Liver (tissue), 8 donors: ENCODE measurements at regions not wholly inside any gene's neighbourhood (a gene's known extent, or its start where the extent isn't known, plus 50 kb on each side); places are given as distances from the start of the nearest gene placed in this dataset.

Source experiments
- DNase-seq: peaks from one replicate; pipeline ENCODE4 v3.0.0-alpha.2; 2017; ENCODE audit warnings: low spot score
- H3K27ac ChIP-seq, 2 donors: one replicate each; pipeline ENCODE4 v1.7.0; 2013; ENCODE audit warnings: inconsistent platforms in 2 of 2, low read length in 2 of 2, control low read depth in 1 of 2, low read depth in 1 of 2, mild to moderate bottlenecking in 1 of 2
- H3K27me3 ChIP-seq, 4 donors: one replicate each; pipeline versions ENCODE4 v1.6.1 to v1.7.0; 2013; ENCODE audit warnings: low read length in 3 of 4, inconsistent platforms in 1 of 4, mild to moderate bottlenecking in 1 of 4, moderate library complexity in 1 of 4; ENCODE audit not compliant: control insufficient read depth in 4 of 4, insufficient read depth in 4 of 4
- H3K36me3 ChIP-seq, 4 donors: one replicate each; pipeline versions ENCODE4 v1.6.1 to v1.7.0; 2013; ENCODE audit warnings: low read length in 3 of 4, mild to moderate bottlenecking in 3 of 4, low read depth in 1 of 4, moderate library complexity in 1 of 4; ENCODE audit not compliant: control insufficient read depth in 4 of 4, insufficient read depth in 3 of 4
- H3K4me1 ChIP-seq, 4 donors: one replicate each; pipeline versions ENCODE4 v1.6.1 to v1.7.0; 2013; ENCODE audit warnings: low read length in 3 of 4, mild to moderate bottlenecking in 3 of 4, moderate library complexity in 1 of 4; ENCODE audit not compliant: control insufficient read depth in 4 of 4, insufficient read depth in 4 of 4
- H3K4me3 ChIP-seq, 3 donors: one replicate each; pipeline versions ENCODE4 v1.6.1 to v1.7.0; 2013; ENCODE audit warnings: low read length in 3 of 3, control low read depth in 1 of 3, low read depth in 1 of 3, mild to moderate bottlenecking in 1 of 3
- H3K9ac ChIP-seq, 2 donors: one replicate each; pipeline ENCODE4 v1.7.0; 2013; ENCODE audit warnings: low read length in 2 of 2, mild to moderate bottlenecking in 2 of 2, moderate library complexity in 2 of 2, control low read depth in 1 of 2, low read depth in 1 of 2
- H3K9me3 ChIP-seq, 4 donors: one replicate each; pipeline versions ENCODE4 v1.6.1 to v1.7.0; 2013; ENCODE audit warnings: low read length in 3 of 4; ENCODE audit not compliant: control insufficient read depth in 4 of 4
- EGR1 ChIP-seq, 2 donors: IDR thresholded peaks; 2 replicates each; pipeline ENCODE4 v1.6.1; 2016 to 2018; ENCODE audit warnings: antibody characterized with exemption in 2 of 2, low read depth in 2 of 2
- FOXA1 ChIP-seq: IDR thresholded peaks from 2 replicates; pipeline ENCODE4 v1.6.1; 2016; ENCODE audit warnings: antibody characterized with exemption
- FOXA2 ChIP-seq: IDR thresholded peaks from 2 replicates; pipeline ENCODE4 v1.6.1; 2016; ENCODE audit warnings: antibody characterized with exemption
- GABPA ChIP-seq, 2 donors: IDR thresholded peaks in 1 of 2; conservative IDR thresholded peaks in 1 of 2; 2 replicates each; pipeline ENCODE4 v1.6.1; 2016; ENCODE audit warnings: antibody characterized with exemption in 2 of 2, mild to moderate bottlenecking in 1 of 2, moderate library complexity in 1 of 2
- HNF4G ChIP-seq: IDR thresholded peaks from 2 replicates; pipeline ENCODE4 v1.6.1; 2016; ENCODE audit warnings: antibody characterized with exemption
- MAX ChIP-seq: IDR thresholded peaks from 2 replicates; pipeline ENCODE4 v1.6.1; 2016; ENCODE audit warnings: antibody characterized with exemption
- NR2F2 ChIP-seq: IDR thresholded peaks from 2 replicates; pipeline ENCODE4 v1.6.1; 2016; ENCODE audit warnings: antibody characterized with exemption
- RXRA ChIP-seq, 2 donors: IDR thresholded peaks; 2 replicates each; pipeline ENCODE4 v1.6.1; 2017 to 2018; ENCODE audit warnings: antibody characterized with exemption in 2 of 2, mild to moderate bottlenecking in 1 of 2
- TAF1 ChIP-seq: conservative IDR thresholded peaks from 2 replicates; pipeline ENCODE4 v1.6.1; 2016; ENCODE audit warnings: antibody characterized with exemption, mild to moderate bottlenecking
- WGBS: extraction: QIAGEN DNeasy Blood & Tissue Kit; methylation state at CpG from one replicate; pipeline ENCODE4 v1.1.7; 2013; 5-methylcytosine and 5-hydroxymethylcytosine counted together
- TF ChIP-seq, protein P1 (sequence below): fragments of 150-350 bp; IDR thresholded peaks from 2 replicates; pipeline ENCODE4 v1.5.1; 2017; ENCODE audit warnings: improper control_type of control experiment, low read depth, low read length; ENCODE audit not compliant: missing input control
- TF ChIP-seq, protein P2 (sequence below): IDR thresholded peaks from 2 replicates; pipeline ENCODE4 v1.6.1; 2016; ENCODE audit warnings: antibody characterized with exemption
- TF ChIP-seq, protein P3 (sequence below): IDR thresholded peaks from 2 replicates; pipeline ENCODE4 v1.6.1; 2016; ENCODE audit warnings: antibody characterized with exemption
- TF ChIP-seq, protein P4 (sequence below): IDR thresholded peaks from 2 replicates; pipeline ENCODE4 v1.6.1; 2016; ENCODE audit warnings: antibody characterized with exemption, mild to moderate bottlenecking
- donor health status: healthy.
- donor health status: healthy.
- donor health status: healthy.
- donor health status: healthy.
- donor health status: healthy.

GRCh38 chr3:64387688-64388087 is 162.4 kb upstream of the PRICKLE2 start (continued):
- TF ChIP-seq, protein P1, sequence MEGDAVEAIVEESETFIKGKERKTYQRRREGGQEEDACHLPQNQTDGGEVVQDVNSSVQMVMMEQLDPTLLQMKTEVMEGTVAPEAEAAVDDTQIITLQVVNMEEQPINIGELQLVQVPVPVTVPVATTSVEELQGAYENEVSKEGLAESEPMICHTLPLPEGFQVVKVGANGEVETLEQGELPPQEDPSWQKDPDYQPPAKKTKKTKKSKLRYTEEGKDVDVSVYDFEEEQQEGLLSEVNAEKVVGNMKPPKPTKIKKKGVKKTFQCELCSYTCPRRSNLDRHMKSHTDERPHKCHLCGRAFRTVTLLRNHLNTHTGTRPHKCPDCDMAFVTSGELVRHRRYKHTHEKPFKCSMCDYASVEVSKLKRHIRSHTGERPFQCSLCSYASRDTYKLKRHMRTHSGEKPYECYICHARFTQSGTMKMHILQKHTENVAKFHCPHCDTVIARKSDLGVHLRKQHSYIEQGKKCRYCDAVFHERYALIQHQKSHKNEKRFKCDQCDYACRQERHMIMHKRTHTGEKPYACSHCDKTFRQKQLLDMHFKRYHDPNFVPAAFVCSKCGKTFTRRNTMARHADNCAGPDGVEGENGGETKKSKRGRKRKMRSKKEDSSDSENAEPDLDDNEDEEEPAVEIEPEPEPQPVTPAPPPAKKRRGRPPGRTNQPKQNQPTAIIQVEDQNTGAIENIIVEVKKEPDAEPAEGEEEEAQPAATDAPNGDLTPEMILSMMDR, result no peak
- TF ChIP-seq HNF4G, result no peak
- no peak for TF ChIP-seq MAX

DNA sequence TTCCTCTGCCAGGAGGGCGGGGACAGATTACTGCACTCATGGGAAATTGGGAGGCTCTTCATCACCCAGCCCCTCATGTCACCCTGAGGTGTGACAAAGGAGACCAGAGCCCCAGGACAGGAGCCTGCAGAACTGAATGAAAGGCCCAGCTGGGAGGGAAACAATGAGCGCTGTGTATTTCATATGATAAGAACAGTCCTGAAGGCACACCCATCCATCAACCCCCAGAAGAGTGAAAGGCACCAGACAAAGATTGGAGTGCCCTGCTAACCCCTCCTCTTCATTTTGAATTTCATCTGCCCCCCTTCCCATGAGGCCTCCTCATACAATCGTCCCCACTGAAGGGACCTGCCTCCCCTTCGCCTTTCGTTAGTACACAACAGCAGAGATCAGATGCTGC is 160.0 kb upstream of the PRICKLE2 start:
- no peak for DNase-seq
- H3K9me3 ChIP-seq, result peaks cover 0 to 4% (median 3%) of the 10 kb centered on the region in 4 donors
- TF ChIP-seq, protein P2, sequence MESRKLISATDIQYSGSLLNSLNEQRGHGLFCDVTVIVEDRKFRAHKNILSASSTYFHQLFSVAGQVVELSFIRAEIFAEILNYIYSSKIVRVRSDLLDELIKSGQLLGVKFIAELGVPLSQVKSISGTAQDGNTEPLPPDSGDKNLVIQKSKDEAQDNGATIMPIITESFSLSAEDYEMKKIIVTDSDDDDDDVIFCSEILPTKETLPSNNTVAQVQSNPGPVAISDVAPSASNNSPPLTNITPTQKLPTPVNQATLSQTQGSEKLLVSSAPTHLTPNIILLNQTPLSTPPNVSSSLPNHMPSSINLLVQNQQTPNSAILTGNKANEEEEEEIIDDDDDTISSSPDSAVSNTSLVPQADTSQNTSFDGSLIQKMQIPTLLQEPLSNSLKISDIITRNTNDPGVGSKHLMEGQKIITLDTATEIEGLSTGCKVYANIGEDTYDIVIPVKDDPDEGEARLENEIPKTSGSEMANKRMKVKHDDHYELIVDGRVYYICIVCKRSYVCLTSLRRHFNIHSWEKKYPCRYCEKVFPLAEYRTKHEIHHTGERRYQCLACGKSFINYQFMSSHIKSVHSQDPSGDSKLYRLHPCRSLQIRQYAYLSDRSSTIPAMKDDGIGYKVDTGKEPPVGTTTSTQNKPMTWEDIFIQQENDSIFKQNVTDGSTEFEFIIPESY, result no peak
- TF ChIP-seq, protein P3, sequence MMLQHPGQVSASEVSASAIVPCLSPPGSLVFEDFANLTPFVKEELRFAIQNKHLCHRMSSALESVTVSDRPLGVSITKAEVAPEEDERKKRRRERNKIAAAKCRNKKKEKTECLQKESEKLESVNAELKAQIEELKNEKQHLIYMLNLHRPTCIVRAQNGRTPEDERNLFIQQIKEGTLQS, result no peak
- TF ChIP-seq HNF4G (no peak), GABPA (IDR thresholded peaks at IDR 0.05 in 1 of 2, conservative IDR thresholded peaks at IDR 0.05 in 1 of 2) (no peak), FOXA2 (no peak), RXRA (IDR thresholded peaks at IDR 0.05) (no peak)
- TF ChIP-seq, protein P1, result no peak
- no peaks in the 10 kb centered on the region for H3K4me1 ChIP-seq
- H3K27me3 ChIP-seq, result peaks cover 0 to 3% (median 0%) of the 10 kb centered on the region in 4 donors
- no peak overlapping the region for H3K9ac ChIP-seq
- WGBS, result 88% methylated on average over 5 of the region's 5 CpGs
- no peaks in the 10 kb centered on the region for H3K36me3 ChIP-seq
- H3K4me3 ChIP-seq, result no peak overlapping the region
- no peak overlapping the region for H3K27ac ChIP-seq

- H3K9ac ChIP-seq, result no peak overlapping the region
- H3K27me3 ChIP-seq, result peaks cover 0 to 3% (median 0%) of the 10 kb centered on the region in 4 donors
- TF ChIP-seq NR2F2, result no peak
- TF ChIP-seq, protein P4, sequence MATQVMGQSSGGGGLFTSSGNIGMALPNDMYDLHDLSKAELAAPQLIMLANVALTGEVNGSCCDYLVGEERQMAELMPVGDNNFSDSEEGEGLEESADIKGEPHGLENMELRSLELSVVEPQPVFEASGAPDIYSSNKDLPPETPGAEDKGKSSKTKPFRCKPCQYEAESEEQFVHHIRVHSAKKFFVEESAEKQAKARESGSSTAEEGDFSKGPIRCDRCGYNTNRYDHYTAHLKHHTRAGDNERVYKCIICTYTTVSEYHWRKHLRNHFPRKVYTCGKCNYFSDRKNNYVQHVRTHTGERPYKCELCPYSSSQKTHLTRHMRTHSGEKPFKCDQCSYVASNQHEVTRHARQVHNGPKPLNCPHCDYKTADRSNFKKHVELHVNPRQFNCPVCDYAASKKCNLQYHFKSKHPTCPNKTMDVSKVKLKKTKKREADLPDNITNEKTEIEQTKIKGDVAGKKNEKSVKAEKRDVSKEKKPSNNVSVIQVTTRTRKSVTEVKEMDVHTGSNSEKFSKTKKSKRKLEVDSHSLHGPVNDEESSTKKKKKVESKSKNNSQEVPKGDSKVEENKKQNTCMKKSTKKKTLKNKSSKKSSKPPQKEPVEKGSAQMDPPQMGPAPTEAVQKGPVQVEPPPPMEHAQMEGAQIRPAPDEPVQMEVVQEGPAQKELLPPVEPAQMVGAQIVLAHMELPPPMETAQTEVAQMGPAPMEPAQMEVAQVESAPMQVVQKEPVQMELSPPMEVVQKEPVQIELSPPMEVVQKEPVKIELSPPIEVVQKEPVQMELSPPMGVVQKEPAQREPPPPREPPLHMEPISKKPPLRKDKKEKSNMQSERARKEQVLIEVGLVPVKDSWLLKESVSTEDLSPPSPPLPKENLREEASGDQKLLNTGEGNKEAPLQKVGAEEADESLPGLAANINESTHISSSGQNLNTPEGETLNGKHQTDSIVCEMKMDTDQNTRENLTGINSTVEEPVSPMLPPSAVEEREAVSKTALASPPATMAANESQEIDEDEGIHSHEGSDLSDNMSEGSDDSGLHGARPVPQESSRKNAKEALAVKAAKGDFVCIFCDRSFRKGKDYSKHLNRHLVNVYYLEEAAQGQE, result no peak
- no peak for TF ChIP-seq EGR1 (IDR thresholded peaks at IDR 0.05; ENCODE audit: low read depth in 2 of 2)
- TF ChIP-seq TAF1, result no peak
- no peak for TF ChIP-seq HNF4G
- TF ChIP-seq FOXA1, result no peak
- TF ChIP-seq GABPA (IDR thresholded peaks at IDR 0.05 in 1 of 2, conservative IDR thresholded peaks at IDR 0.05 in 1 of 2), result no peak
- TF ChIP-seq, protein P2, result no peak
- TF ChIP-seq, protein P3, result no peak
- no peak for TF ChIP-seq FOXA2
- no peak for TF ChIP-seq RXRA (IDR thresholded peaks at IDR 0.05)
- H3K4me1 ChIP-seq, result no peaks in the 10 kb centered on the region
- DNase-seq, result no peak
- 83% methylated on average over 3 of the region's 3 CpGs for WGBS
- no peaks in the 10 kb centered on the region for H3K36me3 ChIP-seq
- no peak overlapping the region for H3K27ac ChIP-seq
- H3K4me3 ChIP-seq, result no peak overlapping the region
- H3K9me3 ChIP-seq, result peaks cover 0 to 4% (median 3%) of the 10 kb centered on the region in 4 donors
Measured at GRCh38 chr3:64384561-64384960, 159.3 kb upstream of the PRICKLE2 start.
